ENCODE measurements at regions not wholly inside any gene's neighbourhood (a gene's known extent, or its start where the extent isn't known, plus 50 kb on each side); places are given as distances from the start of the nearest gene placed in this dataset.

DNA sequence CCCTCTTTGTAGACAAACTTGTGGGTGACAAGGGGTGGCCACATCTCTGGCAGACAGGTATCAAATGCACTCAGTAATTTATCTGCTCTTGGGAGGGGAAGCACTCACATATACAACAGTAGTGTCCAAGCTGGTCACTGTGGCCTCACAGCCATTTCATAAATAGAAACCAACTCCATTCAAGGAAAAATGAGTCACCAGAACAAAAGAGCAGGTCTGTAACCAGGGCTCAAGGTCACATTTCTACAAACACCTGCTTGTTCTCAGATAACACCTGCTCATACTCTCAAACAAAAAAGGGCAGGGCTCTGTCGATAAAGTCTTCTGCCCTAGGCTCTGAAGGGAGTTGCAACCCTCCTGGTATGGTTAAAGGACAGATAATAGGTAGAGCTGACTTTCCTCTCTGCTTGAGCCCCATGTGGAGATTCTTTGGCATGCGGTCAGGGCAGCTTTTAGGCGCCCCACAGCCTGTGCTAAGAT, 459.0 kb downstream of the BCL11A start:
- DNase-seq = no peak

DNA sequence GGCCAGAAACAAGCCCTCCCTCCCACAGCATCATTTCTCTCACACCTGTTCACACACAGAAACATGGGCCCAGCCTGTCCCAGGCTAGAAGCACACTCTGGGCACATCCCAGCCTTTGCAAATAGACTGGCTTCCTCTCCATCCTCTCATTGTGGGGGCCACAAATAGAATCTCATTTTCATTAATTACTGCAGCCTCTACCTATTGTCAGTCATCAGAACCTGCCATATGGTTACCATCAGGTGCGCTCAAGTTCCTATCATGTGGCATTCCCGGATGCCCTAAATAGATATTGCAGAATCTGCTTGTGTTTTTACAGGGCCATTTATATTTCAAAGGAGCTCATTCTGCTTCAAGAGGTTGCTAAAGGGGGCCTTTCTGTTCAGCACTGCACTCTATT, 460.7 kb downstream of the BCL11A start:
- no peak for DNase-seq

DNA sequence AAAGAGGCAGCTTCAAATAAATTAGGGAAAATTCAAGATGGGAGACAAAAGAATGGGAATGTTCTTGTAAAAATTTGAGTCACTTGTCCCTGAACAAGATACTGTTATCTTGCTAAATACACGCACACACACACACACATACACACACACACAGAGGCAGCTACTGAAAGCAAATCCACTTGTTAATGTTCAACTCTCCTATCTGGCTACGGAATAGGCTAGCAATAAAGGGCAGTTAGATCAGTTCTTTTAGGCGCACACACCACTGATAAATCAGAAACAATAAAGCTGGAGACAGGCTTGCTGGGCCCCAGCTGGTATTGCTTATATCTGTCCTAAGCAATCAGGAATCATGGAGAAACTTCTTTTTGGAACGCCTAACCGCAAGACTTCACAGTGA, 461.6 kb downstream of the BCL11A start:
- no peak for DNase-seq

DNA sequence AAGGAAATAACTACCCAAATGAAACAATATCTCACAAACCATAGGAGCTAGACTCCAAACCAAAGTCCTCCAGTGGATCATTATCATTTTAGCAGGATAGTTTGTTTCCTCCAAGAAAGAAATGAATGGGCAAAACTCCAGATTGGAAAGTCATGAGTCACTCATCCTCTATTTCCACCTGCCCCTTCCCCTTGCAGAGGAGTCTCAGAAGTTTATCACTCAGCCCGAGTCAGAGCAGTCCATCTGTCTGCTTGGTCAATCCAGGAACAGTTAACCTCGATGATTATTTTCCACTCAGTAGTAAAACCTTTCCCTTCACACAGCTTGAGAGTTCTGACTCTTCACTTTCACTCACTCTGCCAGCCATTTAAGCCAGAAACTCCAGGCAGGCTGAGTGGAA, 462.2 kb downstream of the BCL11A start:
- DNase-seq = no peak

DNA sequence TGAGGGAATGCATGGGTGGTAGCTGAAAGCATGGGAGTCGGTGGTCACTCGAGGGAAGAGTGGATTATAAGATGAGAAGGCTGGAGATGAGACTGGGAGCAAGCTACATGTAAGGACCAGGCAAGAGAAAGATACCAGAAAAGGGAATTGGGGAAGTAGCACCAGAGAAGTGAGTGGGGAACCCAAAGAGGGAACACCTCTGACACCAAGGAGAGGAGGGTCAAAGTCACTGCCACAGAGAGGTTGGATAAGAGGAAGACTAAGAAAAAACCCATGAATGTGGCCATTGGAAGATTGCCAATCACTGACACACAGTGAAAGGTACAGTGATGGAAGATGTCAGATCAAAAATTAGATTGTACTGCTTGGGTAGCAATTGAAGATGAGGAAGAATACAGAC, 473.9 kb downstream of the BCL11A start:
- DNase-seq = no peak

DNA sequence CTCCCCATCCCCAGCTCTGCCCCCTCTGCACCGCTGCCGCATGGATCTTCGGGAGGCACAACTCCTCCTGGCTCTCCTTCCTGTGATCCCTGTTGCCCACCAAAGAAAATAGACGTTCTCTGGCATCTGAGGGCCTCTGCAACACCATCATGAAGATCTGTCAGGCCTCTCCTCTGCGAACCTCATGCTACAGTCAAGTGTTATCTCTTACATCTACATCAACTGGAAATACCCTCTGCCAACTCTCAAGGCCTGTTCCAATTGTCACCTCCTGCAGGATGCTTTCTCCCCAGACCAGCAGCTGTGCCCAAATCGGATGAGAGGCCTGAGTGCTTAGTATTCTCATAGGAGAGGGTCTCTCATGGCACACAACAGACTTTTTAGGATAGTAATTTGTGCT, 478.4 kb downstream of the BCL11A start:
- no peak for DNase-seq

DNA sequence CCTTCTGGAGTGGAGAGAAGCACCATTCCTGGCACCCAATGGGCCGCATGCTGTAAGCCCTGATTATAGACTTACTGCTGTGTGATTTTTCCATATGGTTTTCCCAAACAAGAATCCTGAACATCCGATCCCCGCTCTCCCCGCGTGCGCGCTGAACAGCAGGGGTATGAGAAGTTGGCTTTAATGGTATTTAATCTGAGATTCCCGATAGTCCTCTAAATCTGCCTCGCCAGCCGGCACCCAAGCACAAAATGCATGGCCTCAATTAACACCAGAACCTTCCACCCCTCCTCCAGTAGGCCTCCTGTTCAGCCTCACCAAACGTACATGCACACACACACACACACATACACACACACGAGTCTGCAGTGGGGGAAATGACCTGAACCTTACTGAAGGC, 480.3 kb downstream of the BCL11A start:
- no peak for DNase-seq

DNA sequence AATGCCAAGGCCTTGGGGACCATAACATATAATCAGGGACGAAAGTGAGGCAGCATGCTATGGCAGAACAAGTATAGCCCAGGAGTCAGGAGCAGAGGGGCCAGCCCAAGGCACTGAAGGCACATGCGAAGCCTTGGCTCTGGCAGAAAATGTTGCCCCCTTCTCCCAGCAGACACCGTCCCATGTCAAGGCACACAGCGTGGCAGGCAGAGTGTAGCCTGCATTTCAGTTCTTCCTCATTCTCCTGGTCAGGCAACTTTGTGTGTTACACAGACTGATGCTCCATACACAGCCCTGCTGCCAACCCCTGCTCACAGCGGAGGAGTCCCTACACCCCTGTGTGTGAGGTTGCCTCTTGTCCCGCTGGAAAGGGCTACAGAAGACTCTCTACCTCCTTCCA, 480.8 kb downstream of the BCL11A start:
- DNase-seq = no peak

DNA sequence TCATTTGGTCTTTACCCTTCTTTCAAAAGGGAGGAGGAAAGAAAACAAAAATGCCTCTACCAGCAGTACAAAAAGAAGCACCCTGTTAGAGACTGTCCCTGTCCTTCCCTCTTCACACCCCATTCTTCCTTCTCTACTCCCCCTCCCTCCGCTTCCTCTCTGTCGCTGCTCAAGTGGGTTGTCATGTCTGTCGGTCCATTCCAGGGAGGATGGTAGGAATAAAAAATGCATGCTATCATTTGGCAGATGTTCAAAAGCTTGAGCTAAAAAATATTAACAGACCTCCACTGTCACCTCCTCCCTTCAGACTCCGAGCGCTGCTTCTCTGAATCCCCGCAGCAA, 482.0 kb downstream of the BCL11A start:
- no peak for DNase-seq

DNA sequence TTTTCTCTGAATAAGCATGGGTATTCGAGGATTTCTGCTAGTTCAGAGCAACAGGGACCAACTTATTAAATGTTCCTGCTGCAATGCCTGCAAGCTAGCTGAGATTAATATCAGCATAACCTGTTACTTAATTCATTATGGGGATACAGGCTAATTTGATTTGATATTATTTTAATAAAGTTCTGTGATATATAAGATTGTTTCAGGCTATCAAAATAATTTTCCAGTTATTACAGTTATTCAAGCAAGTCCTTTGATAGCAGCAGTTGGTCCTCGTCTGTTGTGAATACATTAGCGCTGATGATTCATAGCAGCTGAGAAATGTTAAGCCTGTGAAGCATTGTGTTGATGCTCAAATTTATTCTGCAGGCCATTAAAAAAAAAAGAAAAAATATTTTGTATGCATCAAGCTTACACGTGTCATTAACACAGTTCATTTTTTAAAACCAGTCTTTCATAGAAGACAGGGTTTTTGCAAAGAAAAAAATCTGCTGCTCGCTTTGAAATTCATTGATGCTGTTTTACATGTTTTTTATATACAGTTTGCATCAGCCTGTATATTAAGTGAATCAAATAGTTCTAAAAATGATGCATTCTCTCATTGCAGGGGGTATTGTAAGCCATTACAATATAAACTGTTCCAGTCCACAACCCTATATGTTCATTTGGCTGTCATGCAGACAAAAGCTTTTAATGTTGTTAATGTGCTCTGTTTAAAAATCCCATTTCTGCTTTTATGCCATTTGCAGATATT, 482.5 kb downstream of the BCL11A start:
- no peak for DNase-seq

DNA sequence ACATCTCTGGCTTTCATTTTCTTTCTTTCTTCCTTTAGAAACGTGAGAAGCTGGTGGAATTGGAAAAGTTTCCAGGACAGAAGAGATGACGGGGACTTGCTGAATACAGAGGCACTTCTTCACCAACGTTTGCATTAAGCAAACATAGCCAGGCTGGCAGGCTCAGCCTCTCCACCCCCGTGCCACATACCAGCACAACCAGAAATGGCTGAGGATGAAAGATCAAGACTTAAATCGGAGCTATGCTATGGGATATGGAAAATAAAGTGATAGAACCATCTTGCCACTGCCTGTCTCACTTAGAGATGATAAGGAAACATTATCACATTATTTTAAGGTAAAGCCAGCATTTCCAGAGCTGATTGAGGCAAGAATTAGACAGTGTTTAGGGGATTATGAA, 483.3 kb downstream of the BCL11A start:
- DNase-seq = no peak

DNA sequence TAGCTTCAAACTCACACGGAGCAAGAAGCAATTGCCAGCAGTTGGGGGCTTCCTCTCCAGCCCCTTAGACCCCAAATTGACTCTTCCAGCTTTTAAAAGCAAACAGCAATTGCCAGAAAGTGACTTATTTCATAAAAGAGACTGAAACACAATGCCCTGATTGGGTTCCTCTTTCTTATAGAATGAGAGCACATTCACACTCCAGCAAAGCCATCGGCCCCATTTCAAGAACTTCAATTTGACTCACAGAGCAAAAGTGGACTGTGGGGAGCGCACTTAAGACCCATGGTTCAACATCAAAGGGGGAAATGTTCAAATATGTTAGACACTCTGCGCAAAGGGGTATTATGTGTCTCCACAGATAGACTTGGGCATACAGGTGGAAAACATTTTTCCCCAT, 484.7 kb downstream of the BCL11A start:
- DNase-seq = no peak

DNA sequence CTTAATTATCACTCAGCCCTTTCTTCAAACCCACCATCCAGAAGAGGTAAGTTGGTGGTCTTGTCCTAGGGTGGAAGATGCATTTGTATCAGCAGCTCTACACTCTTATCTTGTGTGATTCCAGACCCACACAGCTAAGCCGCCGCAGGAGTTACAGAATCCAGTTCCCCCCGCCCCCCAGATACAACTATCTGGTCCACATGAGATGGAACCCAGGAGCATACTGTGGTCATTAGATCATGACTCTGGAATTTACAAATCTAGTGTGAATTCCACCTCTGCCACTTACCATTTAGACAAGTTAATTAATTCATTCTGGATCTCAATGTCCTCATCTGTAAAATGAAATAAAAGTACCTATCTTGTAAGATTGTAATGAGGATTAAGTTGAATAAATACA, 486.4 kb downstream of the BCL11A start:
- DNase-seq = no peak

DNA sequence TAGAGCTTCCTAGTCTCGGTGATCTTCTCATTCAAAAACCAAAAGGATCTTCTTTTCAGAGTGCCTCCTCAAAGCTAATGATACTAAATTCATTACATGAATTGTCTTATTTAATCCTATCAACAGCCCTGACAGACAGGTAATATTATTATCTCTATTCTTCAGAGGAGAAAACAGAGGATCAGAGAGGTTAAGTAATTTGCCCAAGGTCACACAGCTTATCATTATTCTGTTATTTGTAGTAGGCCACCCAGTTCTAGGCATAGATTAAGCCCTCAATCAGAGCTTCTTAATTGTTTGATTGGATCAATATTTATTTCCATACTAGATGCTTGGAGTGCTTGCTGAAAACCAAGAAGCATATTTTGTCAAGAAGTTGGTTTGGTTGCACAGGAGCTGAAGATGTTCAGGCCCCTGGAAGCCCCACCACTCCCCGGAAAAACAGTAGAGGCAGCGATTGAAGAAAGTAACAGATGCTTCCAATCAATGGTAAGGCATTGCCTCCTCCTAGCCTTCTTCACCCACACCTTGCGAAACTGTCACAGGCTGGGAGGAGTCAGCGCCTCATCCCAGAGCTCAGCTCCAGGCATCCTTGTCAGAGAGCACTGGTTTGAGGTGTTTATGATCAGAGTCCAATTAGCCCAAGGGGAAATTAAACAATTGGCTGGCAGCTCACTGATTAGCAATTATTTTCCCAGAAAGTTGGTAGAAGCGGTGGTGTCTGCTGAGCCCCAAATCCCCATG, 487.2 kb downstream of the BCL11A start:
- DNase-seq = no peak

DNA sequence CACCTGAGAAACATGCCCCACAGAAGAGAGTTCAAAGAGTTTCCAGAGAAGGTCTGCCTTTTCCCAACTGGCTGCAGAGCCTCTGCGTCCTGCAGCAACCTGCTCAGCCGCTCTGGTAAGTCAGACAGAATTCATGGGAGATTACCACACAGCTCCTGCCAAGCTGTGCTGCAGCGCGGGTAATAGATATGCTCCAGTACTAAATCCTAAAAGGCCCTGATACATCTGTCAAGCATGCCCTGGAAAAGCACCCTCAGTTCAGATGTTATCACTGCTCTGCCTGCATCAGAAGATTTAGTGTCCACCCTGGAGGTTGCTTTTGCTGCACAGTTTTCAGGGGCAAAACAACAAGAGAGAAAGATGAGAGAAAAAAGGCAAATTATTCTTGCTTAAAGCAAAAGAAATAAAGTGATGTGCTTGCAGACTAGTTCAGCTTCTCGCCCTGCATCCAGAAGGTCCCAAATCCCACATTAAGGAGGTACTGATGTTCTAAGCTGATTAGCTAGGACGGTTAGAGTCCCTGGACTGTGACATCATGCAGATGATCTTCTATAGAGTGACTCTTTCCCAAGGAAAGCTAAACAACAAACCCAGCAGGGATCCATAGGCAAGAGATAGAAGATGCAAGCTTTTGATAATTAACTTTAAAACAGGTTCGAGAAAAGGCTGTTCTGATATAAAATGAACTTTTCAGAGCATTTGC, 488.6 kb downstream of the BCL11A start:
- no peak for DNase-seq

DNA sequence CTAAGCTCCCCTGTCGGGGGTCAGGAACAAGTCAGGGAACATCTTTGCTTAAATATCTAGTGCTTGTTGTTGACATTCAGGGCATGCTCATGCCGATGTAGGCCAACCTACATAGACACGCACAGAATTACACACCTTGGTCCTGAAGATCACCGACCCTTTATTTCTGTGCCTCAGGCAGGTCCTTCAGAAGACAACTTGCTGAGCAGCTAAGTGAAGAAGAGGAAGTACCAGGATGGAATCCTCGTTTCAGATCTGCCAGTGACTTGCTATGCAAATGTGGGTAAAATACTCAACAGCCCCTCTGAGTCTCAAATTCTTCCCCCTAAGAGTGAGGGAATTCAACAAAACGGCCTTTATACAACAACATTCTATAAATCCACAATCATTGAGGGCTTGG, 494.7 kb downstream of the BCL11A start:
- no peak for DNase-seq

DNA sequence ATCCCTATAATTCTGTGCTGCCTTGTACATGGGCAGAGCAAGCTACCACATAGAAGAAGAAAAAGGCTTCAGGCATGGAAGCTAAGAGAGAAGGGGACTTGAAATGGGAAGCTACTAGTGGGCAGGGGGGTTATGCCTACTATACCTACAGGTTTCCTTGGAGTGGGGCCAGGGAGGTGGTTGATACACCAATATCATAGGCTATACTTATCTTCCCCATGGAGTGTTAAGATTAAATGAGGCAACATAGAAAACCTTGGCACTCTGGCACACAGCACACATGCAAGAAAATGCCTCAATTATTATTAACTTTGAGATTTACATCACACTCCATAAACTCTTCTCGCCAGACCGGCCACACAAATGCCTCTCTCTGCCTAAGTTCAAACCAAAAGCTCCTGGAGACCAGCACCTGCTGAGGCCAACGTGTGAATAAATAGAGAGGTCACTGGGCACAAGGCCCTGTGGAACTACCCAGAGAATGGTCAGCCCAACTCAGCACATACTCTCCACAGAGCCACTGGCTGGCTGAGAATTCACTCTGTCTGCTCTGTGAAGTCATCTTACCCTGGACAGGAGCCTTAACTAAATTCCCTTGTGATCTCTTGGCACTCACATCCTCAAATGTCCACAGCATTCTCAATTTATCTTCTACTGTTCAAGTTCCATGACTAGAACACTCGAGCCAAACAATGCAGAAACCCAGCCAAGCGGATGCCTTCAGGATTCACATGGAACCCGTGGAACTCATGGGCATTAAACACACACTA, 498.7 kb downstream of the BCL11A start:
- DNase-seq = no peak

DNA sequence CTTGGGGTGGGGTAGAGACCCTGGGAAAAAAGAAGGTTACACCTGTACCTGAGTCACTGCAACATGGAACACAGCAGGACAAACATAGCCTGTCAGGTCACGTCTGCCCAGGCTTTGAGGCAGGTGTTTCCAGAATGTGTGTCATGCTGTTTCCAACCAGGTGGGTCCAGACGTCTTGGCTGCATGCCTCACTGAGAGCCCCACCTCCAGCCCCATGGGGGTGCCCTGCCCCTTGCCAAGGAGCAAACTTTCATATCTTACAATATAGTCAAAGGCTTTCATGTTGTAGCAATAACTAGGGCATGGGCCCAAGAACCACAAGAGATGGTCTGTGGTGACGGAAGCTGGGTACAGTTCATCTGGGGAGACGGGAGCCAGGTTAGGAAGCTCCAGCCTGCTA, 499.7 kb downstream of the BCL11A start:
- DNase-seq = no peak

DNA sequence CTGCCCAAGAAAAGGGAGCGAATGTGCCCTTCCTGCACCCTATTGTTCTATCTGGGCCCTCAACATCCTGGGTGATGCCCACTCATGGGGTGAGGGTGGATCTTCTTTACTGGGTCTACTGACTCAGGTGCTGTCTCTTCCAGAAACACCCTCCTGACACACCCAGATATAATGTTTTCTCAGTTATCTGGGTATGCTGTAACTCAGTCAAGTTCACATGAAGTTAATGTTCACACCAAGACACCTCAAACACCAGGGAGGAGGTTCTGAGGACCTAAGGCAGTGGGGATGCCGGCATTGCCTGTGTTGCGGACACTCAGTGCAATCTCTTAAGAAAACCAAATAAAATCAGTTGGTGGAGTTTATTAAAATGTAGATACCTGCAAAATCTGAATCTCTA, 500.9 kb downstream of the BCL11A start:
- no peak for DNase-seq

DNA sequence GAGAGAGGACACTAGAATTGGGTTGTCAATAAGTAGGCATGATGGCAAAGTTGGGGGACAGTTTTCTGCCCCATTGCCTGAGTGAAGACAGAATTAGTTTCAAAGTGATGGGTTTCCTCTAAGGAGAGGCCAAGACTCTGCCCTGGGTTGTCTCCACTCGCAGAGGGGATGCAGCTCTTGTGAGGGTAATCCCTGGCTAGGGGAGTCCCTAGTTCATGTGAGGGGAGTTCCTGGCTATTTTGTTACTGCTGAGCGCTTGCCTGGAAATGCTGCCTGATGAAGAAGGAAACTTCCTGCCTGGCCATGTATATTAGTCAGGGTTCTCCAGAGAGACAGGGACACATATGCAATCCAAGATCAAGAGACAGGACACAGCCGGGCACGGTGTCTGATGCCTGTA, 501.5 kb downstream of the BCL11A start:
- DNase-seq = no peak

DNA sequence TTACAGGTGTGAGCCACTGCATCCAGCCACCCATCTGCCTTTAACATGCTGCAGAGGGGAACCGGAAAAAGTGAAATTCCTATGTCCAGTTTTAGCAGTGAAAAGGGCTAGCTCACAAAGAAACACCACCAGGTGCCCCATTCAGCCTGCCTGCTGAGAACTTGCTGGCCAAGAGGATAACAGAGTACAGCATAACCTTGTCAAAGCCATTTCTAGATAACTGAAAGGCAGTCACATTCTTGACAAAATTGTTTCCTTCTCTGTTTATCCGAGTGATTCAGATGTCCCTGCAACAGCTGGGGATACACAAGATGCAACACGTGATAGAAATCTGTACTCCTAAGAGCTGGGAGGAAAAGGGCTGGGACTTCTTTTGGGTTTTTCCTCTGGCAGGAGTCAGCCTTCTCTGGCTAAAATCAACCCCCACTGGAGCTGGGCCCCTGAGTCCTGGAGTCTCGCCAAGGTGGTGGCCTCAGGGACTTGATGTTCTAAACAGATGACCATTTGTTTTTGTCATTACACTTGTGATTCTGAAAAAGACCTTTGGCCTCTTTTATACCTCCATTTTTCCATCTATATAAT, 505.4 kb downstream of the BCL11A start:
- no peak for DNase-seq

DNA sequence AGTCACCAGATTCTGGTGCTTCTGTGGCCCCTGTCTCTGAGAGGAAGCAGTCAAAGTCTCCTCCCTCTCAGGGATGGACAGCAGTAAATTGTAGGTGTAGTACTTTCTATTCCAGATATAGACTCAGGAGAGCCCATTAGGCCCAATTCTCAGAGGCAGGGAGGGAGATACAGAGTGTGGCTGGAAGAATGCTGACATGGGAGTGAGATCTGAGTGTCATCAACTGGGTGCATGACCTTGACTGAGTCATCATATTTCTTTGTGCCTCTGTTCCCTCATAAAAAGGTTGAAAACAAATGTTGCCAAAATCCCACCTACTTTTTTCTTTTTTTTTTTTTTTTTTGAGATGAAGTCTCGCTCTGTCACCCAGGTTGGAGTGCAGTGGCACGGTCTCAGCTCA, 506.1 kb downstream of the BCL11A start:
- no peak for DNase-seq

DNA sequence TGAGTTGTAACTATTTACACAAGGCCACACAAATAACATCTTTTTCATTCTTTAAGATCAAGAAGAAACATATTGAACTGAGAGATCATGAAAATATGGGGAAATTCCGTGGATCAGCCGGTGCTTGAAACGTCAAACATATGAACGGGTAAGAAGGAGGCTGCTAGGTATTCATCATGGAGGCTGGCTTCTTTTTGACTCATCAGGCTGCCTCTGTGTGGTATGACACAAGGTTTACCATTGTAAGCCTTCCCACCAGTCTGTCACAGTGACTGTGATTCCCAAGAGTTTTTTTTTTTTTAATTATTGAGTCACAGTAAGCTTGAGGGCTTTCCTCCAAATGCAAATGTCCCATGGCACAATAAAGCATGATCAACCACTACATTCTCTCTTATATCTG, 506.9 kb downstream of the BCL11A start:
- DNase-seq = no peak

All from central memory CD4-positive, alpha-beta T cell (primary cell).